HG03558 (cell line): ENCODE measurements at regions not wholly inside any gene's neighbourhood (a gene's known extent, or its start where the extent isn't known, plus 50 kb on each side); places are given as distances from the start of the nearest gene placed in this dataset.

ENCODE experiments used
- ATAC-seq: cut with Tn5 transposase; IDR thresholded peaks from one replicate; pipeline ENCODE4 v1.9.1; 2021; ENCODE audit warnings: moderate number of reproducible peaks; ENCODE audit not compliant: unreplicated experiment; ENCODE audit errors: extremely low read depth

- ATAC-seq = no peak
Observed at GRCh38 chr15:35654332-35654731, 108.4 kb upstream of the DPH6 start.

GRCh38 chr15:35657679-35658311 lies 111.8 kb upstream of the DPH6 start:
- ATAC-seq = no peak

GRCh38 chr15:35663956-35664355 lies 118.0 kb upstream of the DPH6 start:
- no peak for ATAC-seq

- no peak for ATAC-seq
Observed at GRCh38 chr15:35665896-35666536, 120.1 kb upstream of the DPH6 start.

GRCh38 chr15:35667908-35668307 lies 121.9 kb upstream of the DPH6 start:
- ATAC-seq = no peak

GRCh38 chr15:35669021-35669420 lies 123.1 kb upstream of the DPH6 start:
- ATAC-seq = no peak

- ATAC-seq = no peak
Observed at GRCh38 chr15:35669432-35670045, 123.6 kb upstream of the DPH6 start.

- ATAC-seq = no peak
Observed at GRCh38 chr15:35671197-35671596, 125.2 kb upstream of the DPH6 start.

GRCh38 chr15:35671981-35672380 lies 126.0 kb upstream of the DPH6 start:
- ATAC-seq = no peak

- no peak for ATAC-seq
Observed at GRCh38 chr15:35673093-35673684, 127.2 kb upstream of the DPH6 start.

GRCh38 chr15:35674873-35675781 lies 129.2 kb upstream of the DPH6 start:
- no peak for ATAC-seq

GRCh38 chr15:35678774-35679173 lies 132.8 kb upstream of the DPH6 start:
- no peak for ATAC-seq

GRCh38 chr15:35679186-35679585 lies 133.2 kb upstream of the DPH6 start:
- ATAC-seq = no peak

- ATAC-seq = no peak
Observed at GRCh38 chr15:35680951-35681350, 135.0 kb upstream of the DPH6 start.

- no peak for ATAC-seq
Observed at GRCh38 chr15:35686347-35686746, 140.4 kb upstream of the DPH6 start.

- no peak for ATAC-seq
Observed at GRCh38 chr15:35689266-35689665, 143.3 kb upstream of the DPH6 start.

- no peak for ATAC-seq
Observed at GRCh38 chr15:35690089-35690488, 144.1 kb upstream of the DPH6 start.

- ATAC-seq = no peak
Observed at GRCh38 chr15:35690698-35691116, 144.7 kb upstream of the DPH6 start.

- no peak for ATAC-seq
Observed at GRCh38 chr15:35691173-35691761, 145.3 kb upstream of the DPH6 start.
